Stomach (tissue), 8 donors: ENCODE measurements at regions not wholly inside any gene's neighbourhood (a gene's known extent, or its start where the extent isn't known, plus 50 kb on each side); places are given as distances from the start of the nearest gene placed in this dataset.

Experiments
- DNase-seq, 2 donors: peaks; one replicate each; pipeline versions ENCODE4 v3.0.0 to v3.0.0-alpha.2; 2013 to 2019
- H3K27ac ChIP-seq, 5 donors: fragments of 200-600 bp in 4 of 5; sonication (generic) in 4 of 5; one replicate each; pipeline ENCODE4 v1.5.1; 2013 to 2019; ENCODE audit warnings: mild to moderate bottlenecking in 1 of 5, moderate library complexity in 1 of 5
- H3K27me3 ChIP-seq, 3 donors: fragments of 200-600 bp; sonication (generic); one replicate each; pipeline ENCODE4 v1.5.1; 2017 to 2019; ENCODE audit warnings: mixed run types in 1 of 3
- H3K36me3 ChIP-seq, 4 donors: fragments of 200-600 bp; sonication (generic); 1 replicate in 3 of 4; 2 replicates in 1 of 4; pipeline ENCODE4 v1.5.1; 2016 to 2019
- H3K4me1 ChIP-seq, 4 donors: fragments of 200-600 bp; sonication (generic); one replicate each; pipeline ENCODE4 v1.5.1; 2016 to 2019
- H3K4me3 ChIP-seq, 4 donors: fragments of 200-600 bp; sonication (generic) in 3 of 4; one replicate each; pipeline ENCODE4 v1.5.1; 2016 to 2019; ENCODE audit warnings: mild to moderate bottlenecking in 1 of 4
- H3K9me3 ChIP-seq, 4 donors: fragments of 200-600 bp; sonication (generic); one replicate each; pipeline ENCODE4 v1.5.1; 2016 to 2019
- EP300 ChIP-seq: sonication (generic); formaldehyde crosslinking; IDR thresholded peaks from one replicate; pipeline ENCODE4 v1.6.1; 2017; ENCODE audit warnings: antibody characterized with exemption
- POLR2A ChIP-seq, 4 donors: fragments of 450-650 bp; IDR thresholded peaks; one replicate each; pipeline ENCODE4 v1.6.1; 2016; ENCODE audit warnings: antibody characterized with exemption in 4 of 4, control low read depth in 2 of 4, mild to moderate bottlenecking in 1 of 4, moderate library complexity in 1 of 4
- POLR2AphosphoS5 ChIP-seq, 3 donors: sonication (generic); formaldehyde crosslinking; IDR thresholded peaks; one replicate each; pipeline ENCODE4 v1.6.1; 2016; ENCODE audit warnings: antibody characterized with exemption in 3 of 3
- WGBS, 5 donors: extraction: QIAGEN DNeasy Blood & Tissue Kit in 3 of 5; methylation state at CpG; one replicate each; pipeline versions ENCODE4 v1.1.5 to v1.1.7; 2013 to 2018; 5-methylcytosine and 5-hydroxymethylcytosine counted together
- intact Hi-C: fragments of 100-400 bp; cut with DNase I; formaldehyde crosslinking; loops from one replicate; pipeline ENCODE4 v1.15.1; 2023; ENCODE audit warnings: low total_unique reads
- TF ChIP-seq, protein P1 (sequence below), 7 experiments: fragments of 450-650 bp in 4 of 7; fragments of 200-600 bp in 3 of 7; sonication (generic) in 3 of 7; IDR thresholded peaks; one replicate each; pipeline ENCODE4 v1.5.1; 2016 to 2019; ENCODE audit warnings: antibody characterized with exemption in 7 of 7, control low read depth in 2 of 7, mild to moderate bottlenecking in 1 of 7
- donor health status: healthy with polysubstance abuse.
- donor health status: Bipolar disorder and iron deficiency.
- donor health status: healthy.

- Histone ChIP-seq H3K9me3 (no peaks in the 10 kb centered on the region), H3K4me1 (peaks cover 0 to 13% (median 0%) of the 10 kb centered on the region in 4 donors), H3K36me3 (no peaks in the 10 kb centered on the region), H3K4me3 (no peak overlapping the region), H3K27me3 (no peaks in the 10 kb centered on the region), H3K27ac (no peak overlapping the region)
- 54 to 64% (median 54%) methylated on average over 11 of the region's 11 CpGs for WGBS, 5 donors
- TF ChIP-seq POLR2A (IDR thresholded peaks at IDR 0.05) (no peak), POLR2AphosphoS5 (IDR thresholded peaks at IDR 0.05) (no peak), EP300 (no peak)
- TF ChIP-seq, protein P1, sequence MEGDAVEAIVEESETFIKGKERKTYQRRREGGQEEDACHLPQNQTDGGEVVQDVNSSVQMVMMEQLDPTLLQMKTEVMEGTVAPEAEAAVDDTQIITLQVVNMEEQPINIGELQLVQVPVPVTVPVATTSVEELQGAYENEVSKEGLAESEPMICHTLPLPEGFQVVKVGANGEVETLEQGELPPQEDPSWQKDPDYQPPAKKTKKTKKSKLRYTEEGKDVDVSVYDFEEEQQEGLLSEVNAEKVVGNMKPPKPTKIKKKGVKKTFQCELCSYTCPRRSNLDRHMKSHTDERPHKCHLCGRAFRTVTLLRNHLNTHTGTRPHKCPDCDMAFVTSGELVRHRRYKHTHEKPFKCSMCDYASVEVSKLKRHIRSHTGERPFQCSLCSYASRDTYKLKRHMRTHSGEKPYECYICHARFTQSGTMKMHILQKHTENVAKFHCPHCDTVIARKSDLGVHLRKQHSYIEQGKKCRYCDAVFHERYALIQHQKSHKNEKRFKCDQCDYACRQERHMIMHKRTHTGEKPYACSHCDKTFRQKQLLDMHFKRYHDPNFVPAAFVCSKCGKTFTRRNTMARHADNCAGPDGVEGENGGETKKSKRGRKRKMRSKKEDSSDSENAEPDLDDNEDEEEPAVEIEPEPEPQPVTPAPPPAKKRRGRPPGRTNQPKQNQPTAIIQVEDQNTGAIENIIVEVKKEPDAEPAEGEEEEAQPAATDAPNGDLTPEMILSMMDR (IDR thresholded peaks at IDR 0.05), result no peak
- no peak for DNase-seq
- intact Hi-C loops, result no loop called here
Measured at GRCh38 chr16:73793871-73794437, 502.7 kb upstream of the PSMD7 start.

DNA sequence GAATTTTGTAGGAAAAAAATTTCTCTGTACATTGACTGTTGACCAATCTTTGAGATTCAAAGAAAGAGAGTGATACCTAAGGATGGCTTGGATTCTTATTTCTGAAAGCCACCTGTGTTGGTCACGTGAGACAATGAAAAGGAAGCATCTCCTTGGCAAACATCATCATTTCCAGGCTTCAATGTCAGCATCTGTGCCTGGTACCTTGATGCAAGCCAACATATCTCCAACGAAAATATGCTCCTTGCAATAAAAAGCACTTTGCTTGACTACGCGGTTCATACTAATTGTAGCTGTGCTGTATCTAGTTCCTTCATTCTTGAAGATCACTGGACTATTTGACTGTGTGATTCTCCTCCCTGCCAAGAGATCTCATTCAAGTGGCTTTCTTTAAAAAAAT lies 503.4 kb upstream of the PSMD7 start:
- intact Hi-C loops, result no loop called here
- H3K27ac ChIP-seq, result no peak overlapping the region
- no peak for DNase-seq
- H3K4me3 ChIP-seq, result no peak overlapping the region
- 61 to 71% (median 68%) methylated on average over 4 of the region's 4 CpGs for WGBS, 5 donors
- H3K36me3 ChIP-seq, result no peaks in the 10 kb centered on the region
- peaks cover 0 to 13% (median 0%) of the 10 kb centered on the region in 4 donors for H3K4me1 ChIP-seq
- H3K27me3 ChIP-seq, result no peaks in the 10 kb centered on the region
- no peak for TF ChIP-seq EP300
- TF ChIP-seq POLR2AphosphoS5 (IDR thresholded peaks at IDR 0.05), result no peak
- TF ChIP-seq, protein P1 (IDR thresholded peaks at IDR 0.05), result no peak
- no peak for TF ChIP-seq POLR2A (IDR thresholded peaks at IDR 0.05)
- no peaks in the 10 kb centered on the region for H3K9me3 ChIP-seq

- WGBS, 5 donors, result 63 to 73% (median 71%) methylated on average over 15 of the region's 15 CpGs
- intact Hi-C loops, result no loop called here
- H3K4me1 ChIP-seq, result peaks cover 0 to 13% (median 0%) of the 10 kb centered on the region in 4 donors
- no peaks in the 10 kb centered on the region for H3K27me3 ChIP-seq
- no peaks in the 10 kb centered on the region for H3K9me3 ChIP-seq
- DNase-seq, result no peak
- TF ChIP-seq POLR2A (IDR thresholded peaks at IDR 0.05), result no peak
- TF ChIP-seq, protein P1 (IDR thresholded peaks at IDR 0.05), result no peak
- no peak for TF ChIP-seq POLR2AphosphoS5 (IDR thresholded peaks at IDR 0.05)
- no peak for TF ChIP-seq EP300
- no peak overlapping the region for H3K4me3 ChIP-seq
- no peak overlapping the region for H3K27ac ChIP-seq
- no peaks in the 10 kb centered on the region for H3K36me3 ChIP-seq
Measured at GRCh38 chr16:73792199-73793020, 504.2 kb upstream of the PSMD7 start.

GRCh38 chr16:73781297-73781696 lies 515.3 kb upstream of the PSMD7 start:
- Histone ChIP-seq H3K4me1 (no peaks in the 10 kb centered on the region), H3K4me3 (no peak overlapping the region), H3K9me3 (peaks cover 0 to 16% (median 0%) of the 10 kb centered on the region in 4 donors), H3K27ac (no peak overlapping the region), H3K27me3 (no peaks in the 10 kb centered on the region), H3K36me3 (no peaks in the 10 kb centered on the region)
- DNase-seq, result no peak
- intact Hi-C loops, result no loop called here
- 65 to 75% (median 71%) methylated on average over 3 of the region's 3 CpGs for WGBS, 5 donors
- no peak for TF ChIP-seq POLR2A (IDR thresholded peaks at IDR 0.05)
- TF ChIP-seq EP300, result no peak
- TF ChIP-seq, protein P1 (IDR thresholded peaks at IDR 0.05), result no peak
- no peak for TF ChIP-seq POLR2AphosphoS5 (IDR thresholded peaks at IDR 0.05)
